H1 (cell line): ENCODE measurements at regions not wholly inside any gene's neighbourhood (a gene's known extent, or its start where the extent isn't known, plus 50 kb on each side); places are given as distances from the start of the nearest gene placed in this dataset.

Experiments used
- E2F6 ChIP-seq: IDR thresholded peaks from 2 replicates; pipeline ENCODE4 v1.6.1; 2012; ENCODE audit warnings: inconsistent platforms
- KDM1A ChIP-seq: fragments of 200-600, 300-600 bp; sonication (generic); IDR thresholded peaks from 2 replicates; pipeline ENCODE4 v1.7.1; 2016; ENCODE audit warnings: mild to moderate bottlenecking, low read length, borderline replicate concordance
- TAF1 ChIP-seq: IDR thresholded peaks from 2 replicates; pipeline ENCODE4 v1.6.1; 2011; ENCODE audit warnings: mild to moderate bottlenecking, low read depth, low read length
- TEAD4 ChIP-seq: IDR thresholded peaks from 2 replicates; pipeline ENCODE4 v1.6.1; 2012; ENCODE audit warnings: low read depth, low read length, inconsistent platforms, mixed read lengths

- TF ChIP-seq TEAD4 (no peak), E2F6 (no peak), KDM1A (no peak), TAF1 (no peak)
- TF ChIP-seq, all 59 proteins: peak for 0
Observed at GRCh38 chr13:70896136-70896535, 787.9 kb upstream of the KLHL1 start (continued).
